ENCODE measurements at regions not wholly inside any gene's neighbourhood (a gene's known extent, or its start where the extent isn't known, plus 50 kb on each side); places are given as distances from the start of the nearest gene placed in this dataset.
"Not testable (repeated sequence)": the region's sequence is repeated elsewhere in the genome, so short reads cannot be mapped to it uniquely, and the experiment has no call there.

GRCh38 chr15:84159346-84160269 is 76.0 kb upstream of the GOLGA6L4 start:
- not testable (repeated sequence) for H3K36me3 ChIP-seq (ENCODE audit: control insufficient read depth, insufficient read depth, low read length); H3K27ac ChIP-seq (ENCODE audit: low read length); H3K4me3 ChIP-seq (ENCODE audit: low read length); H3K9me3 ChIP-seq (replicated peaks; ENCODE audit: control insufficient read depth, low read depth, low read length); H3K4me1 ChIP-seq (ENCODE audit: control insufficient read depth, insufficient read depth, low read length); H3K27me3 ChIP-seq (ENCODE audit: control insufficient read depth, insufficient read depth, low read length); DNase-seq
- WGBS (ENCODE audit: insufficient coverage): 83% methylated on average over 1 of the region's 17 CpGs

- 63% methylated on average over 5 of the region's 8 CpGs for WGBS (ENCODE audit: insufficient coverage)
- not testable (repeated sequence) for H3K27ac ChIP-seq (ENCODE audit: low read length); H3K9me3 ChIP-seq (replicated peaks; ENCODE audit: control insufficient read depth, low read depth, low read length); H3K36me3 ChIP-seq (ENCODE audit: control insufficient read depth, insufficient read depth, low read length); H3K4me1 ChIP-seq (ENCODE audit: control insufficient read depth, insufficient read depth, low read length); H3K27me3 ChIP-seq (ENCODE audit: control insufficient read depth, insufficient read depth, low read length); H3K4me3 ChIP-seq (ENCODE audit: low read length); DNase-seq
These were observed 70.9 kb upstream of the GOLGA6L4 start for GRCh38 chr15:84164423-84165292.

- H3K4me1 ChIP-seq (ENCODE audit: control insufficient read depth, insufficient read depth, low read length); H3K36me3 ChIP-seq (ENCODE audit: control insufficient read depth, insufficient read depth, low read length); H3K4me3 ChIP-seq (ENCODE audit: low read length); DNase-seq; H3K27ac ChIP-seq (ENCODE audit: low read length); H3K9me3 ChIP-seq (replicated peaks; ENCODE audit: control insufficient read depth, low read depth, low read length); H3K27me3 ChIP-seq (ENCODE audit: control insufficient read depth, insufficient read depth, low read length): not testable (repeated sequence)
- no CpG with 5 or more reads among the region's 19 CpGs for WGBS (ENCODE audit: insufficient coverage)
These were observed 65.5 kb upstream of the GOLGA6L4 start for GRCh38 chr15:84170029-84170428.

- not testable (repeated sequence) for H3K27me3 ChIP-seq (ENCODE audit: control insufficient read depth, insufficient read depth, low read length); H3K4me3 ChIP-seq (ENCODE audit: low read length); H3K36me3 ChIP-seq (ENCODE audit: control insufficient read depth, insufficient read depth, low read length); H3K9me3 ChIP-seq (replicated peaks; ENCODE audit: control insufficient read depth, low read depth, low read length); DNase-seq; H3K27ac ChIP-seq (ENCODE audit: low read length); H3K4me1 ChIP-seq (ENCODE audit: control insufficient read depth, insufficient read depth, low read length)
- no CpG with 5 or more reads among the region's 22 CpGs for WGBS (ENCODE audit: insufficient coverage)
These were observed 62.4 kb upstream of the GOLGA6L4 start for GRCh38 chr15:84173231-84173610.
